ENCODE measurements at regions not wholly inside any gene's neighbourhood (a gene's known extent, or its start where the extent isn't known, plus 50 kb on each side); places are given as distances from the start of the nearest gene placed in this dataset.

DNA sequence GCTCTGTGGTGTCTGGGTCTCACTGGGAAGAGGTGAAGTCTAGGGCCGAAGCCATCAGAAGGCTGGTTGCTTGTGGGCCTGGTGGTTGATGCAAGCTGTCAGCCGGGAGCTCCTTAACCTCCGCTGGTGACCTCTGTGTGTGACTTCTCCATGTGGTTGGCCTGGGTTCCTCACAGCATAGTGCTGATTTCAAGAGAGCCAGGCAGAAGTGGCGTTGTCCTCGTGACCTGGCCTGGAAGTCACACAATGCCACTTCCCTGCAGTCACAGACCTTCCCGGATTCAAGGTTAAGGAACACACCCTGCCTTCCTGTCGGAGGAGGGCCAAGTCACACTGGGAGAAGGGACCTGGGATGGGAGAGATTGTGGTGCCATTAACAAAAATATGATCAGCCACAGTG lies 303.7 kb upstream of the HS6ST1 start:
- no peaks in the 10 kb centered on the region for H3K27me3 ChIP-seq (ENCODE audit: control insufficient read depth, low read length)
- no peak overlapping the region for H3K27ac ChIP-seq (ENCODE audit: low read depth, low read length)
- no peaks in the 10 kb centered on the region for H3K36me3 ChIP-seq (ENCODE audit: control insufficient read depth, low read length)
- no peak overlapping the region for H3K4me3 ChIP-seq (ENCODE audit: low read length)
- H3K4me1 ChIP-seq (ENCODE audit: control insufficient read depth, low read length) = no peaks in the 10 kb centered on the region
- H3K9me3 ChIP-seq (ENCODE audit: control insufficient read depth, insufficient read depth, low read length) = no peaks in the 10 kb centered on the region
- TF ChIP-seq, protein P1, sequence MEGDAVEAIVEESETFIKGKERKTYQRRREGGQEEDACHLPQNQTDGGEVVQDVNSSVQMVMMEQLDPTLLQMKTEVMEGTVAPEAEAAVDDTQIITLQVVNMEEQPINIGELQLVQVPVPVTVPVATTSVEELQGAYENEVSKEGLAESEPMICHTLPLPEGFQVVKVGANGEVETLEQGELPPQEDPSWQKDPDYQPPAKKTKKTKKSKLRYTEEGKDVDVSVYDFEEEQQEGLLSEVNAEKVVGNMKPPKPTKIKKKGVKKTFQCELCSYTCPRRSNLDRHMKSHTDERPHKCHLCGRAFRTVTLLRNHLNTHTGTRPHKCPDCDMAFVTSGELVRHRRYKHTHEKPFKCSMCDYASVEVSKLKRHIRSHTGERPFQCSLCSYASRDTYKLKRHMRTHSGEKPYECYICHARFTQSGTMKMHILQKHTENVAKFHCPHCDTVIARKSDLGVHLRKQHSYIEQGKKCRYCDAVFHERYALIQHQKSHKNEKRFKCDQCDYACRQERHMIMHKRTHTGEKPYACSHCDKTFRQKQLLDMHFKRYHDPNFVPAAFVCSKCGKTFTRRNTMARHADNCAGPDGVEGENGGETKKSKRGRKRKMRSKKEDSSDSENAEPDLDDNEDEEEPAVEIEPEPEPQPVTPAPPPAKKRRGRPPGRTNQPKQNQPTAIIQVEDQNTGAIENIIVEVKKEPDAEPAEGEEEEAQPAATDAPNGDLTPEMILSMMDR (IDR thresholded peaks at IDR 0.05; ENCODE audit: low read depth, low read length, poor library complexity, severe bottlenecking) = no peak
- no peak for TF ChIP-seq EZH2phosphoT487 (IDR thresholded peaks at IDR 0.05; ENCODE audit: borderline replicate concordance, low read length)
- H3K9me2 ChIP-seq (replicated peaks; ENCODE audit: control insufficient read depth, low read length) = no peaks in the 10 kb centered on the region
- no peaks in the 10 kb centered on the region for H4K20me1 ChIP-seq (ENCODE audit: control insufficient read depth, insufficient read depth, low read depth, low read length)
- no peak overlapping the region for H3K4me2 ChIP-seq (ENCODE audit: low read length)
- H3F3A ChIP-seq (ENCODE audit: control insufficient read depth, insufficient read depth) = no peaks in the 10 kb centered on the region
- no peaks in the 10 kb centered on the region for H3K79me2 ChIP-seq (ENCODE audit: control insufficient read depth, low read length)

DNA sequence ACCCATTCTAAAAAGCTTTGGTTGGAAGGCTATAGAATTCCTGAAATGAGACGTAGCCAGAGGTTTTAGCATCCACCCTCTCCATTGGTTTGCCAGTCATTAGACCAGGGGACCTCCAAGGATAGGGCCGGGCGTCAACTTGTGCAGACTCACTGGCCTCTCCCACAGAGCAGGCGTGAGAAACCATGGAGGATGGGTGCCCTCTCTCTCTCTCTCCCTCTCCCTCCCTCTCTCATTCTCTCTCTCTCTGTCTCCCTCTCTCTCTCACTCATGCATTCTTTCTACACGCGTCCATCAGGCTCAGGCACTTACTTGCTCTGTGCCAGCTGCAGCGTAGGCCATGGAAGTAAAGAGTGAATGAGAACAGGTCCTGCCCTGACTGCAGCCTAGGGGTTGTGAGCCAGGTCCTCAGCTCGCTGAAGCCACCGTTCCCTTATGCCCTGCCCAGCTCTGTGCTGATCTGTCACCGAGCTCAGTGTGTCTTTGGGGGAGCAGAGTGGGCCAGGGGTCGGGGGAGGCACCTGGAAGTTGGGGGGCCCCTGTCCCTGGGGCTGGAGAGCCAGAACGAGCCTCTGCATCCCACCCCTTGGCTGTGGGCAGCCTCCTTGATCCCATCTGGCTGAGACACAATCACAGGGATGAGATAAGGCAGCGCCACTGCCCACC lies 304.4 kb upstream of the HS6ST1 start:
- Histone ChIP-seq H3K9me3 (ENCODE audit: control insufficient read depth, insufficient read depth, low read length) (no peaks in the 10 kb centered on the region), H4K20me1 (ENCODE audit: control insufficient read depth, insufficient read depth, low read depth, low read length) (no peaks in the 10 kb centered on the region), H3K4me2 (ENCODE audit: low read length) (no peak overlapping the region), H3K27me3 (ENCODE audit: control insufficient read depth, low read length) (no peaks in the 10 kb centered on the region), H3K36me3 (ENCODE audit: control insufficient read depth, low read length) (no peaks in the 10 kb centered on the region), H3K4me3 (ENCODE audit: low read length) (no peak overlapping the region), H3K4me1 (ENCODE audit: control insufficient read depth, low read length) (no peaks in the 10 kb centered on the region), H3K9me2 (replicated peaks; ENCODE audit: control insufficient read depth, low read length) (no peaks in the 10 kb centered on the region), H3F3A (ENCODE audit: control insufficient read depth, insufficient read depth) (no peaks in the 10 kb centered on the region), H3K79me2 (ENCODE audit: control insufficient read depth, low read length) (no peaks in the 10 kb centered on the region), H3K27ac (ENCODE audit: low read depth, low read length) (no peak overlapping the region)
- TF ChIP-seq, protein P1 (IDR thresholded peaks at IDR 0.05; ENCODE audit: low read depth, low read length, poor library complexity, severe bottlenecking) = no peak
- no peak for TF ChIP-seq EZH2phosphoT487 (IDR thresholded peaks at IDR 0.05; ENCODE audit: borderline replicate concordance, low read length)

DNA sequence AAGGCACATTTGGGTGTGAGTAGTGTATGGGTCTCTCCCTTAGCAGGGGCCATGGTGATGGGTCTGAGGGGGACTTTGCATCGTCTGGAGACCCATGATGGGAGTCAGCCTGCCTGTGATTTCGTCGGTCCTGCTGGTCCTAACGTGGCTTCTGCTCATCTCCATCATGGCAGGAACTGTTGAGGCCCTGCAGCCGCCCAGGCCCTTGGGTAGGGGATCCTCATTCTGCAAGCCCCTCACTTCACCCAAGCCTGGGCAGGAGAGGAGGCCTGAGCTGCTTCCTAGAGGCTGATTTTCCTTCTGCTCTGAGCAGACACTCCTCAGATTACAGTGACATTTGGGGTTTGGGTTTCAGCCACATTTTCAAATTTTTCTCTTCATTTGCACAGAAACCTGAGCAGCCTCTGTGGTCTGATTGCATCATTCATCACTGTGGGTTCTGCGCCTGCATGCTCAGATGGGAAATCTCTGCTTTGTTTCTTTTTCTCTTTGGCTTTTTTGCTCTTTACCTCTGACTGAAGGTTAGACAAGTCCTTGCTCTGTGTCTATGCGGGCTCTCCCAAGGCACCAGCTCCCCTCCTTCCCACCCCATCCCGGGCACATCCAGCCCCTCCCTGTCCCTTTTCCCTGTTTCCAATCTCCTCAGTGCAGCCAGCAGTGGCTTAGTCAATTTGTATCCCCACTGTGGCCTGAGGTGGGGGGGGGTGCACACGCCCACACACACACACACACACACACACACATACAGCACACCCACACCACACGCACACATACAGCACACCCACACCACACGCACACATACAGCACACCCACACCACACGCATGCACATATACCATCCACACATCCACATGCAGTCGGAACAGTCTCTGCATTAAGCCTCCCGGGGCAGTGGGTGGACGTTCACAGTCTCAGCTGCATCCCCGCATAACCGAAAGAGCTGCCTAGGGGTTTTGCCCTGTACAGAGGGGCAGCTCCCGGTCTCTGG lies 305.4 kb upstream of the HS6ST1 start:
- H3K4me1 ChIP-seq (ENCODE audit: control insufficient read depth, low read length) = no peaks in the 10 kb centered on the region
- H3K9me2 ChIP-seq (replicated peaks; ENCODE audit: control insufficient read depth, low read length) = no peaks in the 10 kb centered on the region
- H3F3A ChIP-seq (ENCODE audit: control insufficient read depth, insufficient read depth) = no peaks in the 10 kb centered on the region
- no peaks in the 10 kb centered on the region for H3K36me3 ChIP-seq (ENCODE audit: control insufficient read depth, low read length)
- no peak overlapping the region for H3K27ac ChIP-seq (ENCODE audit: low read depth, low read length)
- no peak overlapping the region for H3K4me3 ChIP-seq (ENCODE audit: low read length)
- H3K79me2 ChIP-seq (ENCODE audit: control insufficient read depth, low read length) = no peaks in the 10 kb centered on the region
- H3K4me2 ChIP-seq (ENCODE audit: low read length) = no peak overlapping the region
- no peaks in the 10 kb centered on the region for H3K27me3 ChIP-seq (ENCODE audit: control insufficient read depth, low read length)
- TF ChIP-seq, protein P1 (IDR thresholded peaks at IDR 0.05; ENCODE audit: low read depth, low read length, poor library complexity, severe bottlenecking) = no peak
- TF ChIP-seq EZH2phosphoT487 (IDR thresholded peaks at IDR 0.05; ENCODE audit: borderline replicate concordance, low read length) = no peak
- no peaks in the 10 kb centered on the region for H4K20me1 ChIP-seq (ENCODE audit: control insufficient read depth, insufficient read depth, low read depth, low read length)
- no peaks in the 10 kb centered on the region for H3K9me3 ChIP-seq (ENCODE audit: control insufficient read depth, insufficient read depth, low read length)

All from DOHH2 (cell line).